ENCODE measurements at regions not wholly inside any gene's neighbourhood (a gene's known extent, or its start where the extent isn't known, plus 50 kb on each side); places are given as distances from the start of the nearest gene placed in this dataset.

DNA sequence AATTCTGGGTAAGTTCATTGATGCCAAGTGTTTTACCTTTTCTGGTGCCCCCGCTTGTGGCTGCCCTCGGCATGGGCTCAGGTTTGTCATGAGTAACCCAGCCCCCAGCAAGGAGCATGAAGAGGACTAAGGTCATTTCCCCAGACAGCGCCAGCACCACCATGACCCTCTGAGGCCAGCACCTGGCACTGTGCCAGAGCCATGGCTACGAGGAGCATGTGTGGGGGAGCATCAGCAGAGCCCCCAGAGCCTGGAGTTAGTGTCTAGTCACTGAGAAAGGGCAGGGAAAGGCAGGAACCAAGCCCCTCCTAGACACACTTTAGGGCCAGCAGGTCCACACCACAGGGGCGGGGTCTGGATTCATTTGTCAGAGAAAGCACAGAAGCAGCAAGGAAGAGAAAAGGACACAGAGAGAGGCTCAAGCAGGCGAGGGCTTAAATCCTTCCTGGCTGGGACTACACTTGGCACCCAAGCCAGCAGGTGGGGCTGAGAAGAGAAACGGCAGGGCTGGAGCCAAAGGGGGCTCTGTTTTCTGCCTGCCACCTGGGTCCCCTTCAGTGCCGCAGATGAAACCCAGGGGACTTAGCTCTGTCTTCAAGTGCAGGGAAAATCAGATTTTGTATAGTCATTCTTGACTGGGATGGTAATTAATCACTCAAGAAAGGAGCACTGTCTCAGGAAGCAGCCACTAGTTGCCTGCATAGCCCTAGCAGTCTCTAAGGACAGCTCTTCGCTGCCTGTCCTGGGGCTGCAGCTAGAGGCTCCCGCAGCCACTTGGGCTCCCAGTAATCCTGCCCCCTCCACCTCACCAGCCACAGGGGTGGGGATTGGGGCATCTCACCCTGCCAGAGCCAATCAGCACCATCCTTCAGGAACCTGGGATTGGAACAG is 79.6 kb upstream of the ZC3H12A start:
- Mint-ChIP-seq H3K27me3 (peaks cover 21% of the 10 kb centered on the region), H3K36me3 (no peaks in the 10 kb centered on the region), H3K4me3 (no peak overlapping the region), H3K4me1 (no peaks in the 10 kb centered on the region), H3K27ac (no peak overlapping the region), H3K9me3 (no peaks in the 10 kb centered on the region)
- POLR2A ChIA-PET, result no interaction called here
- ATAC-seq (ENCODE audit: low read depth) (no peak), DNase-seq (no peak)

- no peak for DNase-seq
- Mint-ChIP-seq H3K27me3 (peaks cover 21% of the 10 kb centered on the region), H3K4me3 (no peak overlapping the region), H3K27ac (no peak overlapping the region), H3K9me3 (no peaks in the 10 kb centered on the region), H3K4me1 (no peaks in the 10 kb centered on the region), H3K36me3 (no peaks in the 10 kb centered on the region)
- no peak for ATAC-seq (ENCODE audit: low read depth)
- POLR2A ChIA-PET, result no interaction called here
Observed at GRCh38 chr1:37398096-37398495, 76.3 kb upstream of the ZC3H12A start.

GRCh38 chr1:37399205-37399604 is 75.2 kb upstream of the ZC3H12A start:
- H3K27me3 Mint-ChIP-seq, result peaks cover 17% of the 10 kb centered on the region
- H3K36me3 Mint-ChIP-seq, result no peaks in the 10 kb centered on the region
- no peak for DNase-seq
- no peak overlapping the region for H3K4me3 Mint-ChIP-seq
- H3K9me3 Mint-ChIP-seq, result no peaks in the 10 kb centered on the region
- no peaks in the 10 kb centered on the region for H3K4me1 Mint-ChIP-seq
- POLR2A ChIA-PET, result no interaction called here
- no peak for ATAC-seq (ENCODE audit: low read depth)
- no peak overlapping the region for H3K27ac Mint-ChIP-seq

DNA sequence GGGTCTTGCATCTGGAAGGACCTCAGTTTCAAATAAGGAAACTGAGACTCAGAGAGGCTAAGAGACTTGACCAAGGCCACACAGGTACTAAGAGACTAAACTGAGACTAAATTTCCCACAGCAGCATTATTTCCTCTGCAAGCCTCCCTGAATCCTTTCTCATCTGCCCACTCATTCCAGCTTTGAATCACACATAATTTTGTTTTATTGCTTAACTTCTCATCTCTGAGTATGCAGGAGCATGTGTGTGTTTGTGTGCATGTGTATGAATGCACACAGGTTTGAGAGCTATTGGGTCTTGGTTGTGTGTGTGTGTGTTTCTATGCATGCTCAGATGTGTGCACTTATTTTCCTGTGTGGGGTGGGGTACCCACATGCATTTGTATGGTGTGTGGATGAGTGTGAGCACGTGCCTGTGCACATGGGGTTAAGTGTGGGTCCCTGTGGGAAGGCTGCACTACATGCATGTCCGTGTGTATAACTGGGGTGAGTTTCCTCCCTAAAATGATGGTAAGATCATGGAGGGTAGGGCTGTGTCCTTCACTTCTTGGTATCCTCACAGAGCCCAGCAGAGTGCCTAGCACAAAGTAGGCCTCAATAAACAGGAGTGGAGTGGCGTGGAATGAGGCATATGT is 74.4 kb upstream of the ZC3H12A start:
- Mint-ChIP-seq H3K4me1 (no peaks in the 10 kb centered on the region), H3K9me3 (no peaks in the 10 kb centered on the region), H3K27me3 (peaks cover 9% of the 10 kb centered on the region), H3K27ac (no peak overlapping the region), H3K36me3 (no peaks in the 10 kb centered on the region), H3K4me3 (no peak overlapping the region)
- no peak for DNase-seq
- no peak for ATAC-seq (ENCODE audit: low read depth)
- POLR2A ChIA-PET, result no interaction called here

DNA sequence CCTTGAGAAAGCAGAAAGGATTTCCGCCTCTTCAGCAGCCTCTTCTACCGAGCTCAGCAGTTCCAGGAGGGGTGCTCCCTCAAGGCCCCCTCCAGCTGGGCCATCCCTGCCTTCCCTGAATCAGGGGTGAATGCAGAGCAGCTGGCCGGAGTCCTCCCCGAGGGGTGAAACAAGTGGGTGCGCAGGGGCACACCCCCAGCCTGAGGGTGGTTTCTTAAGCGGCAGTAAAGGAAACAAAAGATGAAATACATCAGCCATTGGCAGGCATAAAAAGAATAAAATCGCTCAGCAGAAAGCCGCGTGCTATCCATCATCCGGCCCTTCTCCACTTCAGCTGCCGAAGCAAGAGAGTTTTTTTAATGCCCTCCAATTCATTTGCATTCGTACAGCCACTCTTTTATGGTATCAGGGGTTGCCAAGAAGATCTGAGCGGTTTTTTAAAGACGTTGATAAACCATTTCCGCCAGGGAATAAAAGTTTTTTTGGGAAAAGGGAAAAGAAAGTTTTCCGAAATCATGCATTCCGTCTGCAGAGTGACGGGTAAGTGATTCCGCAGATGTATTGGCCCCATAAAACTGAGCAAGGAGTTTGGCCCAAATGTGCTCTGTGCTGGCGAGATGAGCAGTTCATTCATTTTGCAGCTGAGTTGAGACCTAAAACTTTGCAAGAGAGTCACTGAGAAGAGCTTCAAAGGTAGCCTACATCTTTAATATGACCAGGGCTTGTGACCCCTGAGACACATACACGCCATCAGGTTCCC is 73.7 kb upstream of the ZC3H12A start:
- Mint-ChIP-seq H3K9me3 (no peaks in the 10 kb centered on the region), H3K27ac (no peak overlapping the region), H3K36me3 (no peaks in the 10 kb centered on the region), H3K27me3 (peaks cover 7% of the 10 kb centered on the region), H3K4me3 (no peak overlapping the region), H3K4me1 (no peaks in the 10 kb centered on the region)
- DNase-seq, result no peak
- no peak for ATAC-seq (ENCODE audit: low read depth)
- POLR2A ChIA-PET, result no interaction called here

- ATAC-seq (ENCODE audit: low read depth) (no peak), DNase-seq (no peak)
- H3K4me3 Mint-ChIP-seq, result no peak overlapping the region
- POLR2A ChIA-PET, result no interaction called here
- no peak overlapping the region for H3K27ac Mint-ChIP-seq
- H3K9me3 Mint-ChIP-seq, result no peaks in the 10 kb centered on the region
- H3K36me3 Mint-ChIP-seq, result no peaks in the 10 kb centered on the region
- H3K4me1 Mint-ChIP-seq, result no peaks in the 10 kb centered on the region
- peaks cover 3% of the 10 kb centered on the region for H3K27me3 Mint-ChIP-seq
Observed at GRCh38 chr1:37403166-37403565, 71.2 kb upstream of the ZC3H12A start.

DNA sequence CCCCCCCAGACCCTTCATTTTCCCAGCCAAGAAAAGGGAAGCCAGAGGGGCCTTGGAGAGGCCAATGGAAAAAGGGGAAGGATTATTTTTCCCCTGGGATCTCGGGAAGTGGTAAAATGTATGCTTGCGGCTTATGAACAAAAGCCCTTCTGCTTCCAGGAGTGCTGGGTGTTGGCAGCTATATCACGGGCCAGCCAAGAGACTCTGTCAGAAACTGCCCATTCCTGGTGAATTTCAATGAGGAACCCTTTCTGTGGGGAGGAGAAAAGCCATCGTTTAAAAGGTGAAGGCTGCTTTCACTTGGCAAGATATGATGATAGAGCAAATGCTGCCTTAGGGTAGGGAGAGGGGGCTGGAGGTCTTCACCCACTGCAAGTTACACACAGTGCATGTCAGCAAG is 69.7 kb upstream of the ZC3H12A start:
- Mint-ChIP-seq H3K9me3 (no peaks in the 10 kb centered on the region), H3K4me1 (no peaks in the 10 kb centered on the region), H3K27ac (no peak overlapping the region), H3K4me3 (no peak overlapping the region), H3K36me3 (no peaks in the 10 kb centered on the region), H3K27me3 (peaks cover 3% of the 10 kb centered on the region)
- POLR2A ChIA-PET, result no interaction called here
- no peak for ATAC-seq (ENCODE audit: low read depth)
- no peak for DNase-seq

GRCh38 chr1:37410105-37410504 is 64.3 kb upstream of the ZC3H12A start:
- no peaks in the 10 kb centered on the region for H3K36me3 Mint-ChIP-seq
- DNase-seq, result no peak
- H3K9me3 Mint-ChIP-seq, result no peaks in the 10 kb centered on the region
- POLR2A ChIA-PET, result no interaction called here
- no peak for ATAC-seq (ENCODE audit: low read depth)
- H3K4me1 Mint-ChIP-seq, result no peaks in the 10 kb centered on the region
- peaks cover 7% of the 10 kb centered on the region for H3K27me3 Mint-ChIP-seq
- no peak overlapping the region for H3K27ac Mint-ChIP-seq
- H3K4me3 Mint-ChIP-seq, result no peak overlapping the region

- H3K4me3 Mint-ChIP-seq, result no peak overlapping the region
- POLR2A ChIA-PET, result no interaction called here
Observed at GRCh38 chr1:37410815-37411214, 63.6 kb upstream of the ZC3H12A start.

DNA sequence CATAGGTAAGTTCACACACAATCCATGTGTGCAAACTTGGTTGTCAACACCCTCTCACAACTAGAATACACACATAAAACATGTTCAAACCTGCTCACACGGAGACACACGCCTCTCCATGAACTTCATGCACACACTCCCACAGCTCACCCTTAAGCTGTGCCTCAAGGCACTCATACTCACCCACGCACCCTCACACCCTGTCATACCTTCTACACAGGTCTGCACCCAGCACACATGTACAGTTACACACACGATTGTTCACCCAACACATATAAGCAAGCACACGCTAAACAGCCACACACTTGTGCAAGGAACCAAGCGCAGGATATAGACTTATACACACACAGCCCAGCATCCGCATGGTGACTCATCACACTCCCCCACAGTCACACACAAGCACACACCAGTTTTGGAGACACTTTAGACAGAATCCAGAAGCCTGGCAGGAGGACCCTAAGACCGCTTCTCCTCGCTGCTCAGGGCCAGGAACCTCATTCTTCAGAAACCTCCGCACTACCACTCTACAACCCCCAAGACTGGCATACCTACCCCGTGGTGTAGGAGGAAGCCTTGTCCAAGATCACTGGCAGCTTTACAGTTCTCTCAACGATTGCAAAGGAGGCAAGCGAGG is 58.7 kb upstream of the ZC3H12A start:
- H3K27ac Mint-ChIP-seq, result no peak overlapping the region
- DNase-seq (no peak), ATAC-seq (ENCODE audit: low read depth) (no peak)
- POLR2A ChIA-PET, result no interaction called here
- no peak overlapping the region for H3K4me3 Mint-ChIP-seq
- no peaks in the 10 kb centered on the region for H3K4me1 Mint-ChIP-seq
- no peaks in the 10 kb centered on the region for H3K36me3 Mint-ChIP-seq
- peaks cover 4% of the 10 kb centered on the region for H3K9me3 Mint-ChIP-seq
- H3K27me3 Mint-ChIP-seq, result peaks cover 10% of the 10 kb centered on the region

More at GRCh38 chr1:37410815-37411214, 63.6 kb upstream of the ZC3H12A start:
- Mint-ChIP-seq H3K36me3 (no peaks in the 10 kb centered on the region), H3K27me3 (peaks cover 7% of the 10 kb centered on the region), H3K4me1 (no peaks in the 10 kb centered on the region), H3K27ac (no peak overlapping the region), H3K9me3 (peaks cover 3% of the 10 kb centered on the region)
- DNase-seq, result peak; percentile 44
- ATAC-seq (ENCODE audit: low read depth), result no peak

DNA sequence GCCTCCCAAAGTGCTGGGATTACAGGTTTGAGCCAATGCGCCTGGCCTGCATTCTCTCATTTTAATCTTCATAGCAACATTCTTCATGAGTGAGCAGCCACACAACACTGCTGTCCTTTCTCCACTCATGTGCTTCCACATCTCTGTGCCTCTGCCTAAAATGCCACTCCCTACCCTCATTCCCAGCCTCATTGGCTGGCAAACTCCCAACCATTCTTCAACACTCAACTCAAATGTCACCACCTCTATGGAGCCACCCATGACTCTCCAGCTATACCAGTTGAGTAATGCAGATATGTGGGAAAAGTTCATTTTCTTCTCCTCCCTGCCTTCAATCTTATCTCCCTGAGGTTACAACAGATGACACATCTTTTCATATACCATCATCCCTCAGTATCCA is 53.9 kb upstream of the ZC3H12A start:
- no peak overlapping the region for H3K27ac Mint-ChIP-seq
- peaks cover 13% of the 10 kb centered on the region for H3K27me3 Mint-ChIP-seq
- no peaks in the 10 kb centered on the region for H3K36me3 Mint-ChIP-seq
- no peaks in the 10 kb centered on the region for H3K4me1 Mint-ChIP-seq
- POLR2A ChIA-PET, result no interaction called here
- no peak overlapping the region for H3K4me3 Mint-ChIP-seq
- ATAC-seq (ENCODE audit: low read depth), result no peak
- no peak for DNase-seq
- H3K9me3 Mint-ChIP-seq, result peaks cover 4% of the 10 kb centered on the region

DNA sequence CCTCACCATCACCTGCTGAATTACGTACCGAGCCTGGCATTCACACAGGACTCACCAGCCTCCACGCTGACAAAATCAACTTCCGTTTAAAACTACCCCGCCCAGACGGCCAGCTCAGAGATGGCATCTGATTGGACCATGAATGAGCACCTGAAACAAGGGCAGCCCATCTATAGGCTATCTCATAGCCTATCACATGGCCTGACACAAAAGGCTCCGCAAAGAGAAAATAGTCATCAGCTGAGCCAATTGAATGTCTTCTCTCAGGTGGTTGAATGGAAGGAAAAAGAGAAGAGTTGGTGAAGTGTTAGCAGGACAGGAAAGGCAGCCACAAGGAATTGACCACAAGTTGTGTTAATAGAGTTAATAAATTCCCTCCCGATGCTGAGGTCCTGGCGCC is 50.6 kb upstream of the ZC3H12A start:
- POLR2A ChIA-PET, result interaction anchor here (0.6 kb wide), 1 partner anchor 22 kb away, joined by 3 read pairs; no protein-coding TSS in a partner anchor
- no peak for ATAC-seq (ENCODE audit: low read depth)
- Mint-ChIP-seq H3K36me3 (no peaks in the 10 kb centered on the region), H3K27ac (no peak overlapping the region), H3K27me3 (peaks cover 17% of the 10 kb centered on the region), H3K4me1 (no peaks in the 10 kb centered on the region), H3K4me3 (no peak overlapping the region), H3K9me3 (no peaks in the 10 kb centered on the region)
- DNase-seq, result no peak

DNA sequence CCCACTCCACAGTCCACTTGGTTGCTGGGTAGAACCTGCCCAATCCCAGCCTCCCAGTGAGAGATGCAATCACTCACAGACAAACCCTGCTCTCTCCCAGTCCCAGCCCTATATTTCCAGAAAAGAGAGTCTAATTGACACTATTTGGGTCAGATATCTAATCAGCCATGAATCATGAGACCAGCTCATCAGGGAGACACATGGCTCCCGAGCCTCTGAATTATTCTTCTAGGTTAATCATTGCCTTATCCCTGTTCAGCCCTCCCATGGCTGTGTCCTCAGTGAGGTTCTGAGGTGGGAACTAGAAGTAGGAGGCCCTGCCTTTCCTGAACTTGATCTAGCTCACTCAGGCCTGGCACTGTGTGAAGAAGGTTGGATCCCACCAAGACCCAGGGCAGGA is 49.9 kb upstream of the ZC3H12A start:
- ATAC-seq (ENCODE audit: low read depth), result no peak
- H3K27ac Mint-ChIP-seq, result no peak overlapping the region

More for the DNA sequence above, 49.9 kb upstream of the ZC3H12A start:
- POLR2A ChIA-PET, result interaction anchor here (0.6 kb wide), 1 partner anchor 21 kb away, joined by 3 read pairs; no protein-coding TSS in a partner anchor
- no peak overlapping the region for H3K4me3 Mint-ChIP-seq
- no peaks in the 10 kb centered on the region for H3K36me3 Mint-ChIP-seq
- H3K4me1 Mint-ChIP-seq, result no peaks in the 10 kb centered on the region
- no peak for DNase-seq
- peaks cover 15% of the 10 kb centered on the region for H3K27me3 Mint-ChIP-seq
- no peaks in the 10 kb centered on the region for H3K9me3 Mint-ChIP-seq

Data from activated naive CD8-positive, alpha-beta T cell treated with anti-CD3 and anti-CD28 coated beads, Interleukin-2, amount 10 ng/mL, durations not matched to agents 7 days and 5 days (primary cell).